NCI-H1105 treated with DMSO at 0.1 percent for 48 hours (cell line): ENCODE measurements at regions not wholly inside any gene's neighbourhood (a gene's known extent, or its start where the extent isn't known, plus 50 kb on each side); places are given as distances from the start of the nearest gene placed in this dataset.

Experiments used
- DNase-seq: peaks from one replicate; lab custom pipeline; 2025; lab: John Stamatoyannopoulos, UW

- no peak for DNase-seq
Measured at GRCh38 chr14:39868251-39868650, 436.0 kb upstream of the FBXO33 start.

GRCh38 chr14:39863441-39863840 lies 431.2 kb upstream of the FBXO33 start:
- DNase-seq = no peak

- DNase-seq = no peak
Measured at GRCh38 chr14:39861696-39862095, 429.5 kb upstream of the FBXO33 start.

GRCh38 chr14:39861229-39861600 lies 429.0 kb upstream of the FBXO33 start:
- no peak for DNase-seq

GRCh38 chr14:39860596-39861228 lies 428.5 kb upstream of the FBXO33 start:
- DNase-seq = no peak

- DNase-seq = no peak
Measured at GRCh38 chr14:39859314-39859713, 427.1 kb upstream of the FBXO33 start.

- DNase-seq = no peak
Measured at GRCh38 chr14:39857376-39858055, 425.3 kb upstream of the FBXO33 start.

- DNase-seq = no peak
Measured at GRCh38 chr14:39853441-39853840, 421.2 kb upstream of the FBXO33 start.

- DNase-seq = no peak
Measured at GRCh38 chr14:39851202-39851601, 419.0 kb upstream of the FBXO33 start.

GRCh38 chr14:39847852-39848251 lies 415.6 kb upstream of the FBXO33 start:
- no peak for DNase-seq

GRCh38 chr14:39847194-39847593 lies 415.0 kb upstream of the FBXO33 start:
- DNase-seq = no peak

GRCh38 chr14:39843881-39844280 lies 411.6 kb upstream of the FBXO33 start:
- DNase-seq = no peak

GRCh38 chr14:39841088-39841487 lies 408.9 kb upstream of the FBXO33 start:
- no peak for DNase-seq

GRCh38 chr14:39827901-39828655 lies 395.8 kb upstream of the FBXO33 start:
- no peak for DNase-seq

GRCh38 chr14:39812532-39813320 lies 380.5 kb upstream of the FBXO33 start:
- DNase-seq = no peak

GRCh38 chr14:39807271-39807670 lies 375.0 kb upstream of the FBXO33 start:
- DNase-seq = no peak

- no peak for DNase-seq
Measured at GRCh38 chr14:39784461-39784860, 352.2 kb upstream of the FBXO33 start.

- no peak for DNase-seq
Measured at GRCh38 chr14:39781466-39781865, 349.2 kb upstream of the FBXO33 start.

- no peak for DNase-seq
Measured at GRCh38 chr14:39773387-39774126, 341.3 kb upstream of the FBXO33 start.

- no peak for DNase-seq
Measured at GRCh38 chr14:39772627-39773026, 340.4 kb upstream of the FBXO33 start.

GRCh38 chr14:39768589-39768988 lies 336.4 kb upstream of the FBXO33 start:
- peak; percentile 89 for DNase-seq
